ENCODE measurements at regions not wholly inside any gene's neighbourhood (a gene's known extent, or its start where the extent isn't known, plus 50 kb on each side); places are given as distances from the start of the nearest gene placed in this dataset.

DNA sequence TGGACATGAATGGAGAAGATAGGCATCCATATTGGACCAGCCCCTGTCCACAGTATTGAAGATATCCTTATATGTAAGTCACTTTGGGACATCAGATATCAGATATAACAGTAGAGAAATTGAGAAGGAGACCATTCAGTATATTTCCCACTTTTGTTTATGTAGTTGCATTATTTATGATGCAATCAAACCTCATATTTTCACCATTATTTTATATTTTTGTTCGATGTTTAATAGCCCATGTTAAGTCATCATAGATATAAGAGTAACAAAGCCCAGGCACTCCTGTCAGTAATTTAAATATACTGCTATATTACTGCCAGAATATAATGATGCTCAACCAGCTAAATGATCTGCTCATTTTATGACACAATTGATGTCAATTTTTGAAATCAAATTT is 744.5 kb upstream of the EPHA7 start:
- TF ChIP-seq, protein P1, sequence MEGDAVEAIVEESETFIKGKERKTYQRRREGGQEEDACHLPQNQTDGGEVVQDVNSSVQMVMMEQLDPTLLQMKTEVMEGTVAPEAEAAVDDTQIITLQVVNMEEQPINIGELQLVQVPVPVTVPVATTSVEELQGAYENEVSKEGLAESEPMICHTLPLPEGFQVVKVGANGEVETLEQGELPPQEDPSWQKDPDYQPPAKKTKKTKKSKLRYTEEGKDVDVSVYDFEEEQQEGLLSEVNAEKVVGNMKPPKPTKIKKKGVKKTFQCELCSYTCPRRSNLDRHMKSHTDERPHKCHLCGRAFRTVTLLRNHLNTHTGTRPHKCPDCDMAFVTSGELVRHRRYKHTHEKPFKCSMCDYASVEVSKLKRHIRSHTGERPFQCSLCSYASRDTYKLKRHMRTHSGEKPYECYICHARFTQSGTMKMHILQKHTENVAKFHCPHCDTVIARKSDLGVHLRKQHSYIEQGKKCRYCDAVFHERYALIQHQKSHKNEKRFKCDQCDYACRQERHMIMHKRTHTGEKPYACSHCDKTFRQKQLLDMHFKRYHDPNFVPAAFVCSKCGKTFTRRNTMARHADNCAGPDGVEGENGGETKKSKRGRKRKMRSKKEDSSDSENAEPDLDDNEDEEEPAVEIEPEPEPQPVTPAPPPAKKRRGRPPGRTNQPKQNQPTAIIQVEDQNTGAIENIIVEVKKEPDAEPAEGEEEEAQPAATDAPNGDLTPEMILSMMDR (conservative IDR thresholded peaks at IDR 0.05 in 1 of 2, IDR thresholded peaks at IDR 0.05 in 1 of 2; ENCODE audit: low read depth in 1 of 2, low read length in 2 of 2) = no peak
- TF ChIP-seq EZH2 (IDR thresholded peaks at IDR 0.05; ENCODE audit: low read length, missing control alignments) = no peak
